ENCODE measurements at regions not wholly inside any gene's neighbourhood (a gene's known extent, or its start where the extent isn't known, plus 50 kb on each side); places are given as distances from the start of the nearest gene placed in this dataset.

DNA sequence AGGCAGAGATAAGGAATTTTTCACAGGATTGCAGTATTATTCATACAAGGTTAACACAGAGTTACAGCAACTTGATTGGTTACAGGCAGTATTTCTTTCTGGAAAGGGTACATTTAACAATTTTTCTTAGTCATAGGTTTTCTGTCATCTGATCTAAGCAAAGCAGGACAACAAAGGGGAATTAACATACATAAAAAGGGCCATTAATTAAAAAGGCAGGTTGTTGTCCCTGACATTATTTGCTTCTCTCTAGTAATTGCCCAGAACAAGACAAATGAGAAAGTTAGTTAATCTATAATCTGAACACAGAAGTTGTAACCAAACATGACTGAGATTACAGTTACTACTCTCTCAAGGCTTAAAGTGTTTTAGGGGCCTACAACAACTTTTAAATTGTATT lies 291.4 kb upstream of the LRRTM4 start:
- no peaks in the 10 kb centered on the region for H3K36me3 ChIP-seq (ENCODE audit: control insufficient read depth, insufficient read depth, low read length)
- no peak overlapping the region for H3K4me3 ChIP-seq (ENCODE audit: low read length)
- no peak overlapping the region for H3K9ac ChIP-seq (ENCODE audit: low read length)
- no peak overlapping the region for H3K27ac ChIP-seq (ENCODE audit: low read depth, low read length)
- H3K27me3 ChIP-seq (ENCODE audit: control insufficient read depth, insufficient read depth, low read length) = no peaks in the 10 kb centered on the region
- H3K4me1 ChIP-seq (ENCODE audit: control insufficient read depth, insufficient read depth, low read length) = no peaks in the 10 kb centered on the region

DNA sequence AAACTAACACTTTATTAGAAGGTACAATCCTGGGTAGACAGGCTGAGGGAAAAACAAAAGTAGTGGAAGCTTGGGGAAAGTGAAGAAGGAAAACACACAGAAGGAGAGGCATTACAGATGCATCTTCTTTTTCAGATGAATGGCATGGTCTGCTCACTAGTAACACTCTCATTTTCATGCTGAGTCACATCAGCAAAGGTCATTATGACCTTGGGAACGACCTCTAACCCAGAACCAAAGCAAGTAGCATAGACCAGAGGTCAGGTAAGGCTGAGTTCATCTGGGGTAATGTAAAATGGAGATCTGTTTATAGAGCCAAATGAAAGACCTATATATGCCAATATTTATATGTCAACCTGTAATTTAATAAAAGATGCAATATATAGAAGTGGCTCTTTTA lies 294.4 kb upstream of the LRRTM4 start:
- Histone ChIP-seq H3K4me3 (ENCODE audit: low read length) (no peak overlapping the region), H3K27ac (ENCODE audit: low read depth, low read length) (no peak overlapping the region), H3K9ac (ENCODE audit: low read length) (no peak overlapping the region), H3K4me1 (ENCODE audit: control insufficient read depth, insufficient read depth, low read length) (no peaks in the 10 kb centered on the region), H3K36me3 (ENCODE audit: control insufficient read depth, insufficient read depth, low read length) (no peaks in the 10 kb centered on the region), H3K27me3 (ENCODE audit: control insufficient read depth, insufficient read depth, low read length) (no peaks in the 10 kb centered on the region)

DNA sequence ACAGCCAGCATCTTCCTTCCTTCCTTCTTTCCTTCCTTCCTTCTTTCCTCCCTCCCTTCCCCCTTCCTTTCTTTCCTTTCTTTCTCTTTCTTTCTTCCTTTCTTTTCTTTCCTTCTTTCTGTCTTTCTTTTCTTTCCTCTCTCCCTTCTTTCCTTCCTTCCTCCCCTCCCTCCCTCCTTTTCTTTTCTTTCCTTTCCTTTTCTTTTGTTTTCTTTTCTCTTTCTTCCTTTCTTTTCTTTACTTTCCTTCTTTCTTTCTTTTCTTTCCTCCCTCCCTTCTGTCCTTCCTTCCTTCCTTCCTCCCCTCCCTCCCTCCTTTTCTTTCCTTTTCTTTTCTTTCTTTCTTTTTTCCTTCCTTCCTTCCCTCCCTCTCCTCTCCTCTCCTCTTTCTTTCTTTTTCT lies 296.0 kb upstream of the LRRTM4 start:
- H3K9ac ChIP-seq (ENCODE audit: low read length) = no peak overlapping the region
- H3K27me3 ChIP-seq (ENCODE audit: control insufficient read depth, insufficient read depth, low read length) = no peaks in the 10 kb centered on the region
- H3K27ac ChIP-seq (ENCODE audit: low read depth, low read length) = no peak overlapping the region
- no peaks in the 10 kb centered on the region for H3K4me1 ChIP-seq (ENCODE audit: control insufficient read depth, insufficient read depth, low read length)
- no peak overlapping the region for H3K4me3 ChIP-seq (ENCODE audit: low read length)
- no peaks in the 10 kb centered on the region for H3K36me3 ChIP-seq (ENCODE audit: control insufficient read depth, insufficient read depth, low read length)

DNA sequence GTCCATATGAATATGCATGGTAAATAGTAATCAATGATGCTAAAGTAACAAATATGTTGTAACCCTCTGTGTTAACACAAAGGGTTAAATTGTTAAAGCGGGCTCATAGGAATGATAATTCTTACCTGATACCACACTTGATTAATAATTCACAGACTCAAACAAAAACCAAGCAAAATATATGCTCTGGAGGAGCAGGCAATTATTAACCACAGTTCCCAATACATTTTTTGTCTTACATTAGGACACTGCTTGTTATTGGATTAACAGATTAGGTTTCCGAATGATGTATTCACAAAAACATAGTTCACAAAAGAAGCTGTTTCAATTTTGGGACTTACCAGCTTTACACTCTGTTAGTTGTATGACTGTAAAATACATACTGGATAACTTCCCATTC lies 300.9 kb upstream of the LRRTM4 start:
- H3K27me3 ChIP-seq (ENCODE audit: control insufficient read depth, insufficient read depth, low read length) = no peaks in the 10 kb centered on the region
- no peaks in the 10 kb centered on the region for H3K4me1 ChIP-seq (ENCODE audit: control insufficient read depth, insufficient read depth, low read length)
- H3K4me3 ChIP-seq (ENCODE audit: low read length) = no peak overlapping the region
- no peak overlapping the region for H3K9ac ChIP-seq (ENCODE audit: low read length)
- no peak overlapping the region for H3K27ac ChIP-seq (ENCODE audit: low read depth, low read length)
- no peaks in the 10 kb centered on the region for H3K36me3 ChIP-seq (ENCODE audit: control insufficient read depth, insufficient read depth, low read length)

DNA sequence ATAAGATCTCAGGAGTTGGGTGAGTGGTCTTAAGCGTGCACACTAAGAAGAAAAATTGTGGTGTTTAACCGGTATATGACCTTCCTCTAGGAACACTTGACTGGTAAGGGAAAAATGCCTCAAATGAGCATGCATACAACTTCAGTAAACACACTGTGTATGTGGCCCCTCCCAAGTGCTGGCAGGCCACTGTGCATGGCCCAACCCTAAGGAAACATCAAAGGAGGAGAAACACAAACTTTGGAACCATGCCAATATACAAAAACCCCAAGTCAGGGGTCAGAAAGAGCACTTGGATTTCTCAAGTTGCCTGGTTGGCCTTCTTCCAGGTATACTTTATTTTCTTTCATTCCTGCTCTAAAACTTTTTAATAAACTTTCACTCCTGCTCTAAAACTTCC lies 308.9 kb upstream of the LRRTM4 start:
- Histone ChIP-seq H3K27ac (ENCODE audit: low read depth, low read length) (no peak overlapping the region), H3K36me3 (ENCODE audit: control insufficient read depth, insufficient read depth, low read length) (no peaks in the 10 kb centered on the region), H3K4me1 (ENCODE audit: control insufficient read depth, insufficient read depth, low read length) (no peaks in the 10 kb centered on the region), H3K27me3 (ENCODE audit: control insufficient read depth, insufficient read depth, low read length) (no peaks in the 10 kb centered on the region), H3K4me3 (ENCODE audit: low read length) (no peak overlapping the region), H3K9ac (ENCODE audit: low read length) (no peak overlapping the region)

DNA sequence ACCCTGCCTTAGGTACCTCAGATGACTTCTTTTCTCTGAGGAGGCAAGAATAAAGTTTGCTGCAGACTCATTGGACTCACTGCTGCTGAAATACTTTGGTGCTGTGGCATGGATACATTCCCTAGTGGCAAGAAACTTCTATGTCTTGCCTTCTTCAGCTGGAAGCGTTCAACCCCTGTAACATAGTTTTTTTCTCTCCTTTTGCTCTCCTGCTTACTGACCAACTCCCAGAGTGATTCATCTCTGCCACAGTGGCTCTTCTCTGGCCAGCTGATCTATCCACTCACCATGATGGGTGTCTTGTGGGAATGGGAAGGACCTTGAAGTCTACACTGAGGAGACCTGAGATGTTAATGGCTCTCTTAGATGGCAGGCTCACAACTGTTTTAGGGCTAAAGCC lies 309.3 kb upstream of the LRRTM4 start:
- H3K4me3 ChIP-seq (ENCODE audit: low read length) = no peak overlapping the region
- no peaks in the 10 kb centered on the region for H3K4me1 ChIP-seq (ENCODE audit: control insufficient read depth, insufficient read depth, low read length)
- H3K27ac ChIP-seq (ENCODE audit: low read depth, low read length) = no peak overlapping the region
- H3K27me3 ChIP-seq (ENCODE audit: control insufficient read depth, insufficient read depth, low read length) = no peaks in the 10 kb centered on the region
- no peaks in the 10 kb centered on the region for H3K36me3 ChIP-seq (ENCODE audit: control insufficient read depth, insufficient read depth, low read length)
- no peak overlapping the region for H3K9ac ChIP-seq (ENCODE audit: low read length)

DNA sequence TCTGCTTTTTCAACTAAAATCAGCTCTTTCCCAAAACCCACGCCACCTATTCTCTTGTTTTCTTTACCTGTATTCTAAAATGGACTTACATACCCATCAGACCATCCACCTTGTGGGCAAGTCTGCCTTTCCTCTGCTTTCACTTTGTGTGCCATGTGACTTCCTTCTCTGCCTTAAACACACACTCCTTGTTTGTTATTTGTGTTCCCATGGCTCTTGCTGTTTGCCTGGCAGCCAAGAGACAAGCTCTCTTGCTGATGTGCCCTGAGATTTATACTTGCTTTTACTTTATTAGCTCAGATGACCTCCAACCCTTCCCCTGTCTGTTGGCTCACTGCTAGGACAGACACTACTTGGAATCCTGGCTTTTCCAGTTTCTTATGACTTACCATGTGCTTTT lies 309.7 kb upstream of the LRRTM4 start:
- Histone ChIP-seq H3K27me3 (ENCODE audit: control insufficient read depth, insufficient read depth, low read length) (no peaks in the 10 kb centered on the region), H3K4me1 (ENCODE audit: control insufficient read depth, insufficient read depth, low read length) (no peaks in the 10 kb centered on the region), H3K36me3 (ENCODE audit: control insufficient read depth, insufficient read depth, low read length) (no peaks in the 10 kb centered on the region), H3K27ac (ENCODE audit: low read depth, low read length) (no peak overlapping the region), H3K9ac (ENCODE audit: low read length) (no peak overlapping the region), H3K4me3 (ENCODE audit: low read length) (no peak overlapping the region)

DNA sequence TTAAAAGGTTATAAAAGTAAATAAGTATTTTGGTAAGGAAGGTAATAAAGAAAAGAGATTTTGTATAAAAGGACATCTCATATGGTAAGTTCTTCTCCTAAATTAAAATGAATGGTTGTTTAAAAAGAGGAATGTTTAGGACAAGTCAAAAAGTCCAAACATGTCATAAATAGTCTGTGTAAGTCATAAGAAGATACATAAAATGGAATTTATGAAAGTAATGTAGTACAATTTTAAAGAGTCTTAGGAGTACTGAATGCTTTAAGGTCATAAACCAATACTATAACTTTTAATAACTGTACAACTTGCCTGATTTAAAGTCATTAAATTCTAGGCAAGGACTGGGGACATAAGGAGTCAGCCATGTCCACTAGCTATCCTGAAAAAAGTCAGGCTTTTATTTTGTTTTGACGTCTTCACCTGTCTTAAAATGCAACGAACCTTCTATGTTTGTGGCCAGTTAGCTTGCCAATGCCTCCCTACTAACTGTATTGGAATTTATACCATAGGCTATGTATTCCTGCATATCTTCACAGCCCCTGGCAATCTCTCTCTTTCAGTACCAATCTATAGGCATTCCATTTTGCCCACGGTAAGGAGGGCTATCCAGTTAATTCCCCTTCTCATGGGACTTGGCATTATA lies 312.3 kb upstream of the LRRTM4 start:
- no peaks in the 10 kb centered on the region for H3K27me3 ChIP-seq (ENCODE audit: control insufficient read depth, insufficient read depth, low read length)
- H3K4me3 ChIP-seq (ENCODE audit: low read length) = no peak overlapping the region
- no peak overlapping the region for H3K9ac ChIP-seq (ENCODE audit: low read length)

DNA sequence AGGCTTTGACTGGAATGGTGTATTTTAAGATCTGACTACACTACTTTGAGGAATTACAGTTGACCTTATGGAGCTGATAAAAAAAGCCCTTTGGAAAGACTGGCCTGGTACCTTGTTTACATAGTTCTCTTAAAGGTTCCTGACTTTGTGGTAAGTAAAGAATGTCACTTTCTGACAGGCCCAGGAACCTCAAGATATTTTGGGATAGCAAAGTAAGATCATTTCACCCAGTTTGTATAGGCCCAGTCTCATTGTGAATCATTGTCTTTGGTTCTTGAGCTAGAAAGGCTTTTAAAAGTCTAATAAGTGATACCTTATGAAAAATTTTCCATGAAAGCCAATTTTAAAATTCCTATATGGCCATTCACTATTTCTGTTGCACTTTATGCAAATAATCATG lies 316.3 kb upstream of the LRRTM4 start:
- H3K4me1 ChIP-seq (ENCODE audit: control insufficient read depth, insufficient read depth, low read length) = no peaks in the 10 kb centered on the region
- H3K4me3 ChIP-seq (ENCODE audit: low read length) = no peak overlapping the region
- H3K9ac ChIP-seq (ENCODE audit: low read length) = no peak overlapping the region
- H3K27ac ChIP-seq (ENCODE audit: low read depth, low read length) = no peak overlapping the region
- no peaks in the 10 kb centered on the region for H3K36me3 ChIP-seq (ENCODE audit: control insufficient read depth, insufficient read depth, low read length)
- no peaks in the 10 kb centered on the region for H3K27me3 ChIP-seq (ENCODE audit: control insufficient read depth, insufficient read depth, low read length)

More for the DNA sequence above, 312.3 kb upstream of the LRRTM4 start:
- H3K36me3 ChIP-seq (ENCODE audit: control insufficient read depth, insufficient read depth, low read length) = no peaks in the 10 kb centered on the region
- no peak overlapping the region for H3K27ac ChIP-seq (ENCODE audit: low read depth, low read length)
- H3K4me1 ChIP-seq (ENCODE audit: control insufficient read depth, insufficient read depth, low read length) = no peaks in the 10 kb centered on the region

DNA sequence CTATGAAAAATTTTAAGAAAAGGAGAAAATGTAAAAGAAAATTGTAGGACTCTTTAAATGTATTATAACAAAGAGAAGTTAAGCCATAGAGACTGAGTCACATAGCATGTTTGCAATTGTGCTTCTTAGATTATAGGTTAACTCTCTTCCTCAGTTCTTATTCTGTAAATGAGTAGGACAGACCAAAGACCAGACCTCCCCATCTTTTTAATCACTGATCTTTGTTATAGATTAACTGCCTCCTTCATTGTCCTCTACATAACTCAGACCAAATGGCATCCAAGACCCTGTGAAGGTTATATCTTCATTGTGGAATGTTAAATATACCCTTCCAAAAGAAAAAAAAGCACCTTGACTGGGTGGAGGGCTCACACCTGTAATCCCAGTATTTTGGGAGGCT lies 316.9 kb upstream of the LRRTM4 start:
- no peak overlapping the region for H3K4me3 ChIP-seq (ENCODE audit: low read length)
- no peak overlapping the region for H3K9ac ChIP-seq (ENCODE audit: low read length)

DNA sequence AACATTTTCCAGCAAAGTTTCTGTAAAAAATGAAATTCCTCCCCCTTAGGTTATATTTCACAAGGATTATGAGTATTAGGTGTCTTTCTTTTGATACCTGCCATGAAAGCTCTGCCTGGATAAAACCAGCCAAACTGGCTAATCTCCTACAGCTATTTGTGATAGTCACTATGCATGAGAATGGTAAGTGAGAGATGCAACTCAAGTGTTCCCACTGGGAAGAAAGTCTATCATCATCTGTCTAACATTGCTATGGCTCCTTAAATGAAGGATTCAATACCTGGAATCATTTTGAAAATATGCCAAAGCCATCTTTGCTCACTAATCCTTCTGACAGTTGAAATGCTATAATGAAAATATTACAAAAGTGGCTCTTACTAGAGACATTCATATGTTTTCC lies 339.9 kb upstream of the LRRTM4 start:
- no peak overlapping the region for H3K4me3 ChIP-seq (ENCODE audit: low read length)
- no peaks in the 10 kb centered on the region for H3K27me3 ChIP-seq (ENCODE audit: control insufficient read depth, insufficient read depth, low read length)
- H3K4me1 ChIP-seq (ENCODE audit: control insufficient read depth, insufficient read depth, low read length) = no peaks in the 10 kb centered on the region
- no peaks in the 10 kb centered on the region for H3K36me3 ChIP-seq (ENCODE audit: control insufficient read depth, insufficient read depth, low read length)
- no peak overlapping the region for H3K27ac ChIP-seq (ENCODE audit: low read depth, low read length)
- no peak overlapping the region for H3K9ac ChIP-seq (ENCODE audit: low read length)

More for the DNA sequence above, 316.9 kb upstream of the LRRTM4 start:
- Histone ChIP-seq H3K36me3 (ENCODE audit: control insufficient read depth, insufficient read depth, low read length) (no peaks in the 10 kb centered on the region), H3K27ac (ENCODE audit: low read depth, low read length) (no peak overlapping the region), H3K27me3 (ENCODE audit: control insufficient read depth, insufficient read depth, low read length) (no peaks in the 10 kb centered on the region), H3K4me1 (ENCODE audit: control insufficient read depth, insufficient read depth, low read length) (no peaks in the 10 kb centered on the region)

DNA sequence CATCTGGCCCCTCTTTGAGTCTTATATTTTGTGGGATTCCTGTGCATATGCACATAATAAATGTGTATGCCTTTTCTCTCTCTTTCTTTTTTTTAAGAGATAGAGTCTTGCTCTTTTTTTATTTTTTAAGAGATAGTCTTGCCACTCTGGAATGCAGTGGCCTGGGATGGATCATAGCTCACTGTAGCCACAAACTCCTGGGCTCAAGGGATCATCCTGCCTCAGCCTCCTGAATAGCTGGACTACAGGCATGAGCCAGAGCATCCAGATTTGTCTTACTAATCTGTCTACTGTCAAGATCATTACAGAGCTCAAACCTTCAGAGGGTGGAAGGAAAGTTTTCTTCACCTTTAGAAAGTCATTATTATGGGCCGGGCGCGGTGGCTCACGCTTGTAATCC lies 342.2 kb upstream of the LRRTM4 start:
- H3K36me3 ChIP-seq (ENCODE audit: control insufficient read depth, insufficient read depth, low read length) = no peaks in the 10 kb centered on the region
- H3K27ac ChIP-seq (ENCODE audit: low read depth, low read length) = no peak overlapping the region
- no peak overlapping the region for H3K9ac ChIP-seq (ENCODE audit: low read length)
- no peaks in the 10 kb centered on the region for H3K4me1 ChIP-seq (ENCODE audit: control insufficient read depth, insufficient read depth, low read length)
- H3K27me3 ChIP-seq (ENCODE audit: control insufficient read depth, insufficient read depth, low read length) = no peaks in the 10 kb centered on the region
- H3K4me3 ChIP-seq (ENCODE audit: low read length) = no peak overlapping the region

DNA sequence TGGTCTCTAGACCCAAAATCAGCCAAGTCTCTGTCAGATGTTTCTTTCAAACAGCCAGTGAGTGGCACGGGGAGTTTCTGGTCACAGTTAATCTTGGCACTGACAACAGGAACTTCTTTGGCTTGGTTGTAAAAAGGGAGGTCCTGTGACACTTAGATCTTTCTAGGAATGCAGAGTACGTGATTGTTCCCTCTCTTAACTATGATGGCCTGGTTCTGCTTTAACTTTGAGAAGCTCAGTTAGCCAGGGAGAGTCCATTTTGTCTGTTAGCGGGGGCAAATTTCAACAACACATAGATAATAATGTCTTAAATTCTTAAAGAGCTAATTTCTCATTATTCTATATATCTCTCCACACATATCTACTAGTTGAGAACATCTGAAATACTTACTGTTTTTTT lies 344.5 kb upstream of the LRRTM4 start:
- no peak overlapping the region for H3K27ac ChIP-seq (ENCODE audit: low read depth, low read length)
- no peaks in the 10 kb centered on the region for H3K4me1 ChIP-seq (ENCODE audit: control insufficient read depth, insufficient read depth, low read length)
- no peaks in the 10 kb centered on the region for H3K27me3 ChIP-seq (ENCODE audit: control insufficient read depth, insufficient read depth, low read length)
- H3K36me3 ChIP-seq (ENCODE audit: control insufficient read depth, insufficient read depth, low read length) = no peaks in the 10 kb centered on the region
- no peak overlapping the region for H3K4me3 ChIP-seq (ENCODE audit: low read length)
- no peak overlapping the region for H3K9ac ChIP-seq (ENCODE audit: low read length)
